Esophagus squamous epithelium (tissue), 4 donors: ENCODE measurements at regions not wholly inside any gene's neighbourhood (a gene's known extent, or its start where the extent isn't known, plus 50 kb on each side); places are given as distances from the start of the nearest gene placed in this dataset.

Source experiments
- POLR2A ChIP-seq, 4 donors: fragments of 450-650 bp; IDR thresholded peaks; one replicate each; pipeline ENCODE4 v1.6.1; 2017; ENCODE audit warnings: antibody characterized with exemption in 4 of 4, mild to moderate bottlenecking in 4 of 4, moderate library complexity in 3 of 4
- TF ChIP-seq, protein P1 (sequence below), 6 experiments: fragments of 450-650 bp in 4 of 6; fragments of 200-600 bp in 2 of 6; sonication (generic) in 2 of 6; IDR thresholded peaks; one replicate each; pipeline ENCODE4 v1.5.1; 2016 to 2019; ENCODE audit warnings: antibody characterized with exemption in 6 of 6, mild to moderate bottlenecking in 4 of 6, moderate library complexity in 4 of 6

- TF ChIP-seq, protein P1, sequence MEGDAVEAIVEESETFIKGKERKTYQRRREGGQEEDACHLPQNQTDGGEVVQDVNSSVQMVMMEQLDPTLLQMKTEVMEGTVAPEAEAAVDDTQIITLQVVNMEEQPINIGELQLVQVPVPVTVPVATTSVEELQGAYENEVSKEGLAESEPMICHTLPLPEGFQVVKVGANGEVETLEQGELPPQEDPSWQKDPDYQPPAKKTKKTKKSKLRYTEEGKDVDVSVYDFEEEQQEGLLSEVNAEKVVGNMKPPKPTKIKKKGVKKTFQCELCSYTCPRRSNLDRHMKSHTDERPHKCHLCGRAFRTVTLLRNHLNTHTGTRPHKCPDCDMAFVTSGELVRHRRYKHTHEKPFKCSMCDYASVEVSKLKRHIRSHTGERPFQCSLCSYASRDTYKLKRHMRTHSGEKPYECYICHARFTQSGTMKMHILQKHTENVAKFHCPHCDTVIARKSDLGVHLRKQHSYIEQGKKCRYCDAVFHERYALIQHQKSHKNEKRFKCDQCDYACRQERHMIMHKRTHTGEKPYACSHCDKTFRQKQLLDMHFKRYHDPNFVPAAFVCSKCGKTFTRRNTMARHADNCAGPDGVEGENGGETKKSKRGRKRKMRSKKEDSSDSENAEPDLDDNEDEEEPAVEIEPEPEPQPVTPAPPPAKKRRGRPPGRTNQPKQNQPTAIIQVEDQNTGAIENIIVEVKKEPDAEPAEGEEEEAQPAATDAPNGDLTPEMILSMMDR (IDR thresholded peaks at IDR 0.05): no peak
- TF ChIP-seq POLR2A (IDR thresholded peaks at IDR 0.05): no peak
Measured at GRCh38 chr2:4047961-4048891, 344.9 kb downstream of the DCDC2C start.
